Pancreas (tissue), 10 donors: ENCODE measurements at regions not wholly inside any gene's neighbourhood (a gene's known extent, or its start where the extent isn't known, plus 50 kb on each side); places are given as distances from the start of the nearest gene placed in this dataset.
"Not testable (repeated sequence)": the region's sequence is repeated elsewhere in the genome, so short reads cannot be mapped to it uniquely, and the experiment has no call there.

ENCODE experiments used
- ATAC-seq, 4 donors: fragments of 200-7000 bp; cut with Tn5 transposase; one replicate each; pipeline versions ENCODE4 v1.8.0 to v1.9.1; 2020; ENCODE audit warnings: mild to moderate bottlenecking in 4 of 4, moderate library complexity in 4 of 4
- DNase-seq, 6 donors: peaks; one replicate each; pipeline ENCODE4 v3.0.0-alpha.2; 2020
- FAIRE-seq: peaks from 2 replicates; lab custom pipeline; 2012; peaks lifted over from hg19 to GRCh38; lab: Jason Lieb, UNC
- H3K27ac ChIP-seq, 4 donors: fragments of 200-600 bp; sonication (generic); 1 replicate in 3 of 4; 2 replicates in 1 of 4; pipeline versions ENCODE4 v1.5.0 to v1.8.0; 2020
- H3K27me3 ChIP-seq, 4 donors: fragments of 200-600 bp; one replicate each; pipeline ENCODE4 v1.8.0; 2021
- H3K36me3 ChIP-seq, 3 donors: fragments of 200-600 bp; sonication (generic) in 1 of 3; one replicate each; pipeline versions ENCODE4 v1.5.0 to v1.8.0; 2020 to 2021
- H3K4me1 ChIP-seq, 3 donors: fragments of 200-600 bp; one replicate each; pipeline ENCODE4 v1.8.0; 2021
- H3K4me3 ChIP-seq, 4 donors: fragments of 200-600 bp; sonication (generic) in 2 of 4; one replicate each; pipeline versions ENCODE4 v1.5.0 to v1.8.0; 2020 to 2021
- H3K9me3 ChIP-seq, 4 donors: fragments of 200-600 bp; one replicate each; pipeline ENCODE4 v1.8.0; 2021
- CTCF ChIP-seq, 4 donors: fragments of 200-600 bp; sonication (generic) in 3 of 4; IDR thresholded peaks; one replicate each; pipeline versions ENCODE4 v1.5.0 to v1.8.0; 2021; ENCODE audit warnings: antibody characterized with exemption in 4 of 4
- WGBS, 2 donors: extraction: QIAGEN DNeasy Blood & Tissue Kit; methylation state at CpG; one replicate each; pipeline ENCODE4 v1.1.7; 2013; 5-methylcytosine and 5-hydroxymethylcytosine counted together
- intact Hi-C, 3 donors: fragments of 100-400 bp; cut with DNase I; formaldehyde crosslinking; loops; one replicate each; pipeline versions ENCODE4 v1.11.1 to v1.14.2; 2022
- donor health status: healthy with polysubstance abuse.
- donor health status: DM: no; HTN: no; CAD: no; lungs with moderate emphysema.
- donor health status: DM: no; HTN: no; CAD: no.
- donor health status: control.
- donor health status: control.
- donor health status: Bipolar disorder and iron deficiency.
- donor health status: DM: yes; HTN: yes; CAD: no.
- donor health status: DM: no; HTN: no; CAD: no.
- donor health status: DM: no; HTN: no; CAD: no.
- donor health status: DM: yes; HTN: yes; CAD: no.

GRCh38 chr7:24152877-24153472 lies 131.0 kb upstream of the NPY start:
- 56 to 65% methylated on average over 6 of the region's 6 CpGs for WGBS, 2 donors
- Histone ChIP-seq H3K36me3 (no peaks in the 10 kb centered on the region), H3K4me3 (no peak overlapping the region), H3K9me3 (no peaks in the 10 kb centered on the region), H3K27ac (no peak overlapping the region), H3K27me3 (no peaks in the 10 kb centered on the region), H3K4me1 (no peaks in the 10 kb centered on the region)
- ATAC-seq (no peak), DNase-seq (no peak), FAIRE-seq (no peak)
- intact Hi-C loops, result no loop called here
- TF ChIP-seq CTCF (IDR thresholded peaks at IDR 0.05), result no peak

GRCh38 chr7:24157666-24158065 lies 126.3 kb upstream of the NPY start:
- no peak for FAIRE-seq
- Histone ChIP-seq H3K27me3 (no peaks in the 10 kb centered on the region), H3K9me3 (no peaks in the 10 kb centered on the region), H3K36me3 (no peaks in the 10 kb centered on the region), H3K27ac (no peak overlapping the region), H3K4me3 (no peak overlapping the region), H3K4me1 (no peaks in the 10 kb centered on the region)
- intact Hi-C loops, result no loop called here
- no peak for ATAC-seq
- no peak for DNase-seq
- WGBS, 2 donors, result 94 to 98% methylated on average over 3 of the region's 3 CpGs
- TF ChIP-seq CTCF (IDR thresholded peaks at IDR 0.05), result no peak

- no peak overlapping the region for H3K4me3 ChIP-seq
- no peaks in the 10 kb centered on the region for H3K27me3 ChIP-seq
- H3K27ac ChIP-seq, result no peak overlapping the region
- intact Hi-C loops, result no loop called here
- ATAC-seq (no peak), DNase-seq (no peak), FAIRE-seq (no peak)
- no peaks in the 10 kb centered on the region for H3K36me3 ChIP-seq
- TF ChIP-seq CTCF (IDR thresholded peaks at IDR 0.05), result no peak
- H3K4me1 ChIP-seq, result no peaks in the 10 kb centered on the region
- no peaks in the 10 kb centered on the region for H3K9me3 ChIP-seq
- 78 to 86% methylated on average over 6 of the region's 6 CpGs for WGBS, 2 donors
Observed at GRCh38 chr7:24158975-24159374, 125.0 kb upstream of the NPY start.

GRCh38 chr7:24164401-24164800 lies 119.6 kb upstream of the NPY start:
- no peaks in the 10 kb centered on the region for H3K27me3 ChIP-seq
- intact Hi-C loops, result loop anchor here in 1 of 3 donors (10.0 kb wide), 1 partner anchor 70 kb away; no protein-coding TSS in a partner anchor
- no peak for ATAC-seq
- 71 to 77% methylated on average over 4 of the region's 4 CpGs for WGBS, 2 donors
- H3K4me3 ChIP-seq, result no peak overlapping the region
- no peak overlapping the region for H3K27ac ChIP-seq
- H3K4me1 ChIP-seq, result no peaks in the 10 kb centered on the region
- no peaks in the 10 kb centered on the region for H3K36me3 ChIP-seq
- TF ChIP-seq CTCF (IDR thresholded peaks at IDR 0.05), result no peak
- H3K9me3 ChIP-seq, result no peaks in the 10 kb centered on the region
- no peak for FAIRE-seq
- DNase-seq, result no peak

GRCh38 chr7:24169077-24169624 lies 114.8 kb upstream of the NPY start:
- Histone ChIP-seq H3K27me3 (no peaks in the 10 kb centered on the region), H3K4me1 (peaks cover 0 to 7% (median 0%) of the 10 kb centered on the region in 3 donors), H3K9me3 (no peaks in the 10 kb centered on the region), H3K27ac (no peak overlapping the region), H3K4me3 (no peak overlapping the region), H3K36me3 (no peaks in the 10 kb centered on the region)
- DNase-seq (no peak), FAIRE-seq (no peak), ATAC-seq (no peak)
- intact Hi-C loops, result loop anchor here in 1 of 3 donors (10.0 kb wide), 1 partner anchor 74 kb away; no protein-coding TSS in a partner anchor
- no peak for TF ChIP-seq CTCF (IDR thresholded peaks at IDR 0.05)
- WGBS, 2 donors, result 83 to 89% methylated on average over 5 of the region's 5 CpGs

- H3K27ac ChIP-seq, intact Hi-C loops, H3K4me1 ChIP-seq, DNase-seq, H3K9me3 ChIP-seq, H3K27me3 ChIP-seq, FAIRE-seq, H3K36me3 ChIP-seq, H3K4me3 ChIP-seq: not testable (repeated sequence)
- ATAC-seq, result peak in 2 of 4 donors; percentile 69 to 72
- WGBS, 2 donors, result 39 to 50% methylated on average over 9 of the region's 9 CpGs
Observed at GRCh38 chr7:24171951-24172350, 112.0 kb upstream of the NPY start.
